ENCODE measurements at regions not wholly inside any gene's neighbourhood (a gene's known extent, or its start where the extent isn't known, plus 50 kb on each side); places are given as distances from the start of the nearest gene placed in this dataset.

GRCh38 chr9:32915802-32916201, 85.6 kb downstream of the APTX start:
- 79 to 100% methylated on average over 2 to 5 of the region's 5 CpGs for WGBS, 2 donors
- no peak overlapping the region for H3K4me3 ChIP-seq
- no peak for TF ChIP-seq POLR2AphosphoS5 (IDR thresholded peaks at IDR 0.05)
- no peak for TF ChIP-seq CTCF (IDR thresholded peaks at IDR 0.05)
- TF ChIP-seq POLR2A (IDR thresholded peaks at IDR 0.05): no peak
- TF ChIP-seq EP300 (IDR thresholded peaks at IDR 0.05): no peak
- ATAC-seq (ENCODE audit: low FRiP score in 2 of 2) (no peak), DNase-seq (no peak)
- no peaks in the 10 kb centered on the region for H3K4me1 ChIP-seq
- no peak overlapping the region for H3K27ac ChIP-seq
- H3K9me3 ChIP-seq: no peaks in the 10 kb centered on the region
- H3K36me3 ChIP-seq: no peaks in the 10 kb centered on the region
- H3K27me3 ChIP-seq: no peaks in the 10 kb centered on the region

- no peak for TF ChIP-seq CTCF (IDR thresholded peaks at IDR 0.05)
- TF ChIP-seq POLR2AphosphoS5 (IDR thresholded peaks at IDR 0.05): no peak
- TF ChIP-seq POLR2A (IDR thresholded peaks at IDR 0.05): no peak
- no peak for TF ChIP-seq EP300 (IDR thresholded peaks at IDR 0.05)
- Histone ChIP-seq H3K9me3 (peaks cover 0 to 11% (median 3%) of the 10 kb centered on the region in 4 donors), H3K4me3 (no peak overlapping the region), H3K27me3 (no peaks in the 10 kb centered on the region), H3K27ac (no peak overlapping the region), H3K4me1 (no peaks in the 10 kb centered on the region), H3K36me3 (no peaks in the 10 kb centered on the region)
- 46 to 47% methylated on average over 5 of the region's 5 CpGs for WGBS, 2 donors
- no peak for ATAC-seq (ENCODE audit: low FRiP score in 2 of 2)
- no peak for DNase-seq
These were observed 82.8 kb downstream of the APTX start for GRCh38 chr9:32918628-32919027.
